ENCODE measurements at regions not wholly inside any gene's neighbourhood (a gene's known extent, or its start where the extent isn't known, plus 50 kb on each side); places are given as distances from the start of the nearest gene placed in this dataset.

DNA sequence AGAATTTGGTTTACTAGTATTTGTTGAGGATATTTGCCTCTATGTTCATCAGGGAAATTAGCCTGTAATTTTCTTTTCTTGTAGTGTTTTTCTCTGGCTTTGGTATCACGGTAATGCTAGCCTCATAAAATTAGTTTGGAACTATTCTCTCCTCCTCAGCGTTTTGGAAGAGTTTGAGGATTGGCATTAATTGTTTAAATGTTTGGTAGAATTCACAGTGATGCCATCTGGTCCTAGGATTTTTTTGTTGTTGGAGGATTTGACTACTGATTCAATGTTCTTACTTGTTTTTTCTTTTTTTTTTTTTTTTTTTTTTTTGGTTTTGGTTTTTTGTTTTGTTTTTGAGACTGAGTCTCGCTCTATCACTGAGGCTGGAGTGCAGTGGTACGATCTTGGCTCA lies 156.2 kb upstream of the BTBD3 start (continued):
- no peak for TF ChIP-seq RAD21 (IDR thresholded peaks at IDR 0.05 in 1 of 2, conservative IDR thresholded peaks at IDR 0.05 in 1 of 2; ENCODE audit: low read depth in 2 of 2, low read length in 2 of 2)
- TF ChIP-seq HDAC2 (IDR thresholded peaks at IDR 0.05; ENCODE audit: borderline replicate concordance in 1 of 2, low read depth in 2 of 2, low read length in 2 of 2) = no peak
- no peak for TF ChIP-seq EZH2 (IDR thresholded peaks at IDR 0.05; ENCODE audit: low read depth, low read length, severe bottlenecking)
- no peak for TF ChIP-seq SIX5 (IDR thresholded peaks at IDR 0.05; ENCODE audit: low read depth, low read length)
- TF ChIP-seq JUN (IDR thresholded peaks at IDR 0.05; ENCODE audit: low read depth, low read length) = no peak
- no peak for TF ChIP-seq JUND (IDR thresholded peaks at IDR 0.05; ENCODE audit: low read length)

Data from H1 (cell line).